ENCODE measurements at regions not wholly inside any gene's neighbourhood (a gene's known extent, or its start where the extent isn't known, plus 50 kb on each side); places are given as distances from the start of the nearest gene placed in this dataset.

DNA sequence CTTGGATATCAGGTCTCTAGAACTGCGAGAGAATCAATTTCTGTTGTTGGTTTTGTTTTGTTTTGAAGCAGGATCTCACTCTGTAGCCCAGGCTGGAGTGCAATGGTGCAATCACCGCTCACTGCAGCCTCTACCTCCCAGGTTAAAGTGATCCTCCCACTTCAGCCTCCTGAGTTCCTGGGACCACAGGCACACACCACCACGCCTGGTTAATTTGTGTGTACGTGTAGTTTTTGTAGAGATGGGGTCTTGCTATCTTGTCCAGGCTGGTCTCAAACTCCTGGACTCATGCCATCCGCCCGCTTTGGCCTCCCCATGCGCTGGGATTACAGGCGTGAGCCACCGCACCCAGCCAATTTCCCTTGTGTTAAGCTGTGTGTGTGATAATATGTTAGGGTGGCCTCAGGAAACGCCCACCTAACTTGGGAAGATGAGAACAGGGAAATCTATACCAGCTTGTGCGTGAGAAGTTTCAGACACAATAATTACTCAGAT lies 109.6 kb downstream of the SIK1 start:
- Histone ChIP-seq H3K27me3 (peaks cover 47% of the 10 kb centered on the region), H3K4me1 (no peaks in the 10 kb centered on the region), H3K36me3 (no peaks in the 10 kb centered on the region), H3K9me3 (peaks cover 0 to 16% (median 0%) of the 10 kb centered on the region in 3 donors), H3K27ac (no peak overlapping the region), H3K4me3 (no peak overlapping the region)
- 97 to 98% methylated on average over 6 to 10 of the region's 11 CpGs for WGBS, 2 donors (ENCODE audit: low coverage in 1 of 2)
- TF ChIP-seq, protein P1, sequence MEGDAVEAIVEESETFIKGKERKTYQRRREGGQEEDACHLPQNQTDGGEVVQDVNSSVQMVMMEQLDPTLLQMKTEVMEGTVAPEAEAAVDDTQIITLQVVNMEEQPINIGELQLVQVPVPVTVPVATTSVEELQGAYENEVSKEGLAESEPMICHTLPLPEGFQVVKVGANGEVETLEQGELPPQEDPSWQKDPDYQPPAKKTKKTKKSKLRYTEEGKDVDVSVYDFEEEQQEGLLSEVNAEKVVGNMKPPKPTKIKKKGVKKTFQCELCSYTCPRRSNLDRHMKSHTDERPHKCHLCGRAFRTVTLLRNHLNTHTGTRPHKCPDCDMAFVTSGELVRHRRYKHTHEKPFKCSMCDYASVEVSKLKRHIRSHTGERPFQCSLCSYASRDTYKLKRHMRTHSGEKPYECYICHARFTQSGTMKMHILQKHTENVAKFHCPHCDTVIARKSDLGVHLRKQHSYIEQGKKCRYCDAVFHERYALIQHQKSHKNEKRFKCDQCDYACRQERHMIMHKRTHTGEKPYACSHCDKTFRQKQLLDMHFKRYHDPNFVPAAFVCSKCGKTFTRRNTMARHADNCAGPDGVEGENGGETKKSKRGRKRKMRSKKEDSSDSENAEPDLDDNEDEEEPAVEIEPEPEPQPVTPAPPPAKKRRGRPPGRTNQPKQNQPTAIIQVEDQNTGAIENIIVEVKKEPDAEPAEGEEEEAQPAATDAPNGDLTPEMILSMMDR (IDR thresholded peaks at IDR 0.05): no peak
- no peak for TF ChIP-seq POLR2A (IDR thresholded peaks at IDR 0.05)
- no peak for TF ChIP-seq POLR2AphosphoS5 (IDR thresholded peaks at IDR 0.05)
- TF ChIP-seq EP300 (IDR thresholded peaks at IDR 0.05): no peak
- no peak for ATAC-seq

DNA sequence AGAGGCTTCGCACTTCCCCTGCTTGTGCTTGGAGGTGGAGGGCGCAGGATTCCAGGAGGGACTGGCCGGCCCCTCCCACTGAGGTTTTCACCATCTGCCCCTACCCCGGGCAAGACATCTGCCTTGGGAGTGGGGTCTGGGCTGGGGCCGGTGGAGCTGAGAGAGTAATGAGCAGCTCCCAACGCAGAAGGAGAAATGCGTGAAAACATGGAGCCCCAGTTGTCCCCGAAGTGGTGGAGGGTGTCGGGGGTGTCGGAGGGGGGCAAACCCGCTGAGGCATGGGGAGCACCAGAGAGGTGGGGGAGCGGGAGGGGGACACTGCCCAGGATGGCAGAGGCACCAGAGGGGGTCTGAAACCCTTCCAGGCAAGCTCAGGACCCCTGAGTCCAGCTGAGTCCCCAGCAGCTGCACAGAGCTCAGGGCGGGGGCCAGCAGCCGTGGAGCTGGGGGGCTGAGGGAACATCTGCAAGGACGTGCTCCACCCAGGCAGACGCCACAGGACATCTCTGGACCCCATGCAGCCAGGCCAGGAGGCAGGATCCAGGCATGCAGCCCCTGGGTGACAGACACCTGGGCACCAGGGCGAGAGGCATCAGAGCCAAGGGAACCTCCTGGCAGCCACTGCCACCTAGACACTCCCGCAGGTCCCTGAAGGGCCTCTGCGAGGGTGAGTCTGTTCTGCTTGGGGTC lies 110.6 kb downstream of the SIK1 start:
- Histone ChIP-seq H3K27ac (no peak overlapping the region), H3K4me3 (no peak overlapping the region), H3K9me3 (peaks cover 0 to 16% (median 0%) of the 10 kb centered on the region in 3 donors), H3K36me3 (no peaks in the 10 kb centered on the region), H3K27me3 (peaks cover 47% of the 10 kb centered on the region), H3K4me1 (no peaks in the 10 kb centered on the region)
- WGBS, 2 donors (ENCODE audit: low coverage in 1 of 2): 90% methylated on average over 4 of the region's 19 CpGs; no CpG with 5 or more reads in 1 of the 2 donors
- ATAC-seq: no peak
- TF ChIP-seq, protein P1 (IDR thresholded peaks at IDR 0.05): no peak
- no peak for TF ChIP-seq POLR2AphosphoS5 (IDR thresholded peaks at IDR 0.05)
- no peak for TF ChIP-seq EP300 (IDR thresholded peaks at IDR 0.05)
- no peak for TF ChIP-seq POLR2A (IDR thresholded peaks at IDR 0.05)

DNA sequence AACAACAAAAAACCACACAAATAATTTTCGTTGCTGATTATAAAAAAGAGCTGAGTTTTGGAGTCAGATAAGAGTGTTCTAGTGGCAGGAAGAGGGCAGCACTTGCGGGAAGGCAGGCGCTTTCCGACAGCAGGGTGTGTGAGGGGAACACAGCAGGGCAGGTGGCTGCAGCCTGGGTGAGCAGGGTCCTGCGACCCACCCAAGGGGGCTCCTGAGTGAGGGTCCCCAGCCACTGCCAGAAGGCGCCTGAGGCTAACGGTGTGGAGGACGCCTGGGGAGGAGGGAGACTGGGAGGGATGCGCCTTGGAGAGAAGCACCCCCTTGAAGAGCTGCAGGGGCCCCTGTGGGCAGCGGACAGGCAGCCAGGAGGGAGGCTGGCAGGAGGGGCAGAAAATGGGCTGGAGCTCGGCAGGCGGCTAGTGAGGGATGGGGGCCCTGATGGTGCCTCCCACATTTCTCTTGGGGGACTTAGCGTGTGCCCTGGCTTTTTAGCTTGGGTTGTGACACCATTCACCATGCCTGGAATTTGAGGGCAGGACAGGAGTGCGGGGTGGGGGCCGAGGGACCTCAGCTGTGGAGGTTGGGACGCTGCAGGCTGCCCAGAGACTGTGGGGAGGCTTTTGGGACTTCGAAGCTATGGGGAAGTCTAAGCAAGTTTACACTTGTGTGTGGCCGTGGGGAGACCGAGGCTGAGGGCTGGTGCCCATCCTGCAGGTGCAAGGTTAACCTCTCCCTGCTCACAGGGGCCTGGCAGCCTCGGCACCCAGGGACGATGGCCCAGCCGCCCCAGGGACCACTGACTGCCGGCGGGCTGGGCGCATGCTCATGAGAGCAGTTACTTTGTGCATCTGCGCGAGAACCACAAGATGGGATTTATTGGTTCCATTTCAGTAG lies 111.4 kb downstream of the SIK1 start:
- Histone ChIP-seq H3K4me3 (no peak overlapping the region), H3K27me3 (peaks cover 47% of the 10 kb centered on the region), H3K27ac (no peak overlapping the region), H3K4me1 (no peaks in the 10 kb centered on the region), H3K9me3 (peaks cover 0 to 16% (median 0%) of the 10 kb centered on the region in 3 donors), H3K36me3 (no peaks in the 10 kb centered on the region)
- TF ChIP-seq POLR2A (IDR thresholded peaks at IDR 0.05): no peak
- TF ChIP-seq, protein P1 (IDR thresholded peaks at IDR 0.05): no peak
- TF ChIP-seq EP300 (IDR thresholded peaks at IDR 0.05): no peak
- no peak for TF ChIP-seq POLR2AphosphoS5 (IDR thresholded peaks at IDR 0.05)
- WGBS, 2 donors (ENCODE audit: low coverage in 1 of 2): 52 to 78% methylated on average over 12 to 16 of the region's 27 CpGs
- no peak for ATAC-seq

DNA sequence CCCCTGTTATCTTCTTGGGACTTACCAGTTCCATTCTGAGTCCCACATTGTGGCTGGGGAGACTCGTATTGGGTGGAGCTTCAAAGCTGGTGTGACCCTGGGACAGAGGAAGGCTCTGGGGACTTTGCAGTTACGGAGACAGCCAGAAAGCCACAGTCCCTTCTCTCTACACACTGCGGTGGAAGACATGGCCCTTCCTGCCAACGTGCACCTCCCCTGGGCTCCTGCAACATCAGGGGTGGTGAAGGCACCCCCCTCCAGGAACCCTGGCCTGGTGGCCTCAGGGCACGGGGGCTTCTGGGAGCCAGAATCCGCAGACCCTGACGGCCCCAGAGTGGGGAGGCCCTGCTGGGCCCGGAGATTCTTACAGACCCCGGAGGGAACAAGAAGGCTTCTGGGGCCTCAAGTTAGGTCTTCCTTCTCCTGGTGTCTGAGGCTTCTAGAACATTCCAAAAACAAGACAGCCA lies 113.0 kb downstream of the SIK1 start:
- H3K4me3 ChIP-seq: no peak overlapping the region
- peaks cover 47% of the 10 kb centered on the region for H3K27me3 ChIP-seq
- peaks cover 0 to 26% (median 0%) of the 10 kb centered on the region in 3 donors for H3K9me3 ChIP-seq
- no peak overlapping the region for H3K27ac ChIP-seq
- 80% methylated on average over 2 of the region's 9 CpGs; no CpG with 5 or more reads in 1 of the 2 donors for WGBS, 2 donors (ENCODE audit: low coverage in 1 of 2)
- H3K36me3 ChIP-seq: no peaks in the 10 kb centered on the region
- no peaks in the 10 kb centered on the region for H3K4me1 ChIP-seq
- TF ChIP-seq, protein P1 (IDR thresholded peaks at IDR 0.05): no peak
- no peak for TF ChIP-seq EP300 (IDR thresholded peaks at IDR 0.05)
- no peak for ATAC-seq
